ENCODE measurements at regions not wholly inside any gene's neighbourhood (a gene's known extent, or its start where the extent isn't known, plus 50 kb on each side); places are given as distances from the start of the nearest gene placed in this dataset.
"Not testable (repeated sequence)": the region's sequence is repeated elsewhere in the genome, so short reads cannot be mapped to it uniquely, and the experiment has no call there.

DNA sequence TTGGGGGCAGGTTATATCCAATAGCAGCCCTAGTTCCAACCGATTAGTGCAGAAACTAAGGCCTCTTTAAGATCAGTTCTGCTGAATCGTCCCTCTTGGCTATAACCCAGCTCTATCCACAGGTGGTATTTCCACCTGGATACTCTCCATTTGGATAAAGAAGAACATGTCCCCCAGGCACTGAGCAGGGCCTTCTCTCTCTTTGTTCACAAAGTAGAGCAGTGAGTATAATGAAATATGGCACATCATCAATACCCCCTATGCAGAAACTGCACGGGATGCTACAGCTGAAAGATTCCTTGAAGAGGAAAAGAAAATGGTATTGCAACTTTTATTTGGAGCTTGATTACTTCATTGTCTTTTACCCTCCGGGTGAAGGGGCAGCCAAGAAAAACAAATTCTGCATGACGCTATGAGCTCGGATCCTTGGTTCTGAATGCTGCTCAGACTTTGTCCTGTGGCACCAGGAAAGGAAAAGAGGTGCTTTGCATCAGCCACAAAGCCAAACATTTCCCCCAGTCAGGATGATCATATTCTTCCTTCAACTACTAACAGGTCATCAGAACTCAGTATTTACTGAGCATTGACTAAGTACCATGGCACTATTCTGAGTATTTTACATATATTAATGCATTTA is 399.7 kb downstream of the NPIPA8 start:
- DNase-seq, result no peak

DNA sequence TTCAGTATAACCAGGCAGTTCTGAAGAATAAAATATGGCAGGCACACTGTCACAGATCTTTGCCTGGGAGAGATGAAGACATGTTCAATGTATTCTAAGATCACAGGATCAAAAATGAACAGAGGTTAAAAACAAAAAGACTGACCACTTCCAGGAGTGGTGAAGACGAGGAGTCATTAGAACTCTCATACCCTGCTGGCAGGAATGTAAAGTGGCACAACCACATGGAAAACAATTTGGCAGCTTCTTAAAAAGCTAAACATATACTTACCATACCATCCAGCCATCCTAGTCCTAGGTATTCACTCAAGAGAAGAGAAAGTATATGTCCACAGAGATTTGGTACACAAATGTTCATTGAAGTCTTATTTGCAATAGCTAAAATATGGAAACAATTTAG is 406.3 kb downstream of the NPIPA8 start:
- no peak for DNase-seq

DNA sequence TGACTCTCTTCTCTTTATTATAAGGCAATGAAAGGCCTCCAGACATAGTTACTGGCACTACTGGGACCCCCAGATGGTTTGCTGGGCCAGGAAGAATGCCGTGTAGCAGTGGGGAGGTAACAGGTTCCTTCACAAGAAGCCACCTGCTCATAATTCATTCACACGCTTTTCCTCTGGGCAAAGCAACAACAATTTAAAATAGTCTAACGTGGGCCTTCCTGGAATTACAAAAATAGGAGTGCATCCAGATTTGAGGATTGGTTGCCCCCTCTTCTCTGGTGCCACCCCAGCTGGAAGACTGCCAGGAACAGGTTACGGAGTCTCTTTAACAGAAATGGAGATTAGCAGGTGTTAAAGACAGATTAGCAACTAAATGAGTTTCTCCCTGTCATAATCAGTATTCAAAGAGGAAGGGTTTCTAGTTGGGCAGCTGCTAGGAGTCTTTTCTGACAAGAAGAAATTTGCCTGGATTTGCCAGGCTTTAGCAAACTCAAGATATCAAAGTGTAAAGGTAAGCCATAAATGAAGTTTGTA is 409.6 kb downstream of the NPIPA8 start:
- DNase-seq, result no peak

DNA sequence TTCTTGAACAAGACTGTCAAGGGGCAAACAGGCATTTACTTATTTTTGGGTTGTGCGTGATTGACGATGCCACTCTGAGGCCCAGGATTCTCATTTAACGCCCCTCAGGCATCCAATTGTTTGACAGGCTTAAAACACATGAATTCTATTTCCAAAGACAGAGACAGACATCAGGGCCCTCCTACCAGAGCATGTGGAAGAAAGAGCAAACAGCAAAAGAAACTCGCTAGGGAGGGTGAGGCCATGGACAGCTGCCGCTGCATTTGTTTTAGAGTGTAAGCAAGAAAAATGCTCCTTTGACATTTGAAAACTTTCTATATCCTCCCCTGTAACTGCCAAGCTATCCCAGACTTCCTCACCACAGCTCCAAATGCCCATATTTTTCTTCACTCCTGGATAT is 410.1 kb downstream of the NPIPA8 start:
- DNase-seq, result no peak

DNA sequence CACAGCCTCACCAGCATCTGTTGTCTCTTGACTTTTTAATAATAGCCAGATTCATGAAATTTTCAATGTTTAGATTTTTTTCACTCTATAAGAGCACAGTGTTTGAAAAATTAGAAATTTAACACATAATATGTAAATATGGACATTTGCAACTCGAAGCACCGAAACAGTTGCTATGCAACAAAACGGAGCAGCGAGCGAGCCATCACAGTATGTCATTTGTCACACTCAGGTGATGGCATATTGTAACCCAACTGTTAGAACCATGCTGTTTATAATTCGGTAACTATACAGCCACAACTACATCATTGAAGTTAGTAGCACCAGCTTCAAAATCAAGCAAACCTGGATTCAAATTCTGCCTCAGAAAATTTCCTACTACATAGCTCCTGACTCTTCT is 410.8 kb downstream of the NPIPA8 start:
- no peak for DNase-seq

DNA sequence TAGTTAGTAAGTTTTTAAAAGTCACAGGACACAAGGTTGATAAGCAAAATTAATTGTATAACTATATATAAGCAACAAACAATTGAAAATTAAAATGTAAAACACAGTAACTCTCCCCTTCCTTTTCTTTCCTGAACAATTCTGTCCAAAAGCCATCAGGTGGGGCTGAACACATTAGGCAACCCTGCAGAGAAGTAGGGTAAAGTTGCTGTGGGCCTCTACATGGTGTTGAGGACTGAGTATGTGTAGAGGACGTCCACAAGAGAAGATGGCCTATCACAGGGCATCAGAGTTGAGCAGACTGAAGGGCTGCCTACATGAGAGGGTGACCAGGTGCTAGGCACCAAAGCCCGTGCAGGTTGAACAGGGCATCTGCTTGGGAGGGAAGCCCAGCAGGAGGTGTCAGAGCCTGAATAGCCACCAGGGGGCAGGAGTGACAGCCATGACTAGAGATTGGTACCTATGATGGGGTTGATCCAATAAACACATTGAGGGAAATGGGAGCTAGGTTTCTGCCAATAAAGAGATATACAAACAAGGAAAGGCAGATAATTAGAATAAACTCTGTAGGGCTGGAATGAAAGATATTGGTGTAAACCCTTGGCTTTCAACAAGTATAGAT is 415.1 kb downstream of the NPIPA8 start:
- DNase-seq, result peak; percentile 14

DNA sequence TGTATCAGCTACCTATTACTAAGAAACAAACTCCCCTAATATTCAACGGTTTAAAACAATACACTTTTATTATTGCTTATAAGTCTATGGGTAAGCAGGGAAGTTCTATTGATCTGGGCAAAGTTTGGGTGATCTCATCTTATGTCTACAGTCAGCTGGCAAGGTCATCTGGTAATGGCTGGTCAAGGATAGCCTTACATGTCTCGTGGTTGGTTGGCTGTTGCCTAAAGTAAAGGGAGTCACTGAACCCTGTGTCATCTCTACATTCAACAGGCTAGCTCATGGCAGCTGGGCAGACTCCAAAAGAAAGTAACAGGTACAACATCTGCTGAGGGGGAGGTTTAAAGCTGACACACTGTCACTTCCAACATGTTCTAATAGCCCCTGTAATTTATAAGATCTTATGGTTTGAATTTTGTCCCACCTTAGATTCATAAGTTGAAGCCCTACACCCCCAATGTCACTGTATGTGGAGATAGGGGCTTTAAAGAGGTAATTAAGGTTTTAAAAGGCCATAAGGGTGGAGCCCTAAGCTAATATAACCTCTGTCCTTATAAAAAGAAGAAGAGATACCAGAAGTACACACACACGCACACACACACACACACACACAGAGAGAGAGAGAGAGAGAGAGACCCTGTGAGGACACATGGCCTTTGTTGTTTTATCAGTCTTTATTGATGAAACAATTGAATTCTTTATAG is 419.1 kb downstream of the NPIPA8 start:
- DNase-seq, result no peak

DNA sequence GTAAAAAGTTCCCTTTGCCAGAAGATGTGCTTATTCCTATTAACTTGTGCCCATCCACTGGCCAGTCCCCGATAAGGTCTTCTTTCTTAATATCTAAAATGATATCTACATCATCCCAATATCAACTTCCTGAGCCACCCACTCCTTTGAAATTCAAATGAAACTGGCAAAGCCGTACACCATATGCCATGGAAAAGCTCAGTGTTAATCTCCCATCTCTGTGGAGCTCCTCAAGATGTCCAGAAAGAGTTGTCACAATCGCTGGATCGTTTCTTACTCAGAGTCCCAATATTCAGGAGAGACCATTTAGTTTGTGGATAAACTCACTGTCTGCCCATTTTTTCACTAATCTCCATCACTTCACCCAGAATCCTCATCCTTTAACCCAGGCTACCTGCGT is 420.7 kb downstream of the NPIPA8 start:
- DNase-seq, result no peak

DNA sequence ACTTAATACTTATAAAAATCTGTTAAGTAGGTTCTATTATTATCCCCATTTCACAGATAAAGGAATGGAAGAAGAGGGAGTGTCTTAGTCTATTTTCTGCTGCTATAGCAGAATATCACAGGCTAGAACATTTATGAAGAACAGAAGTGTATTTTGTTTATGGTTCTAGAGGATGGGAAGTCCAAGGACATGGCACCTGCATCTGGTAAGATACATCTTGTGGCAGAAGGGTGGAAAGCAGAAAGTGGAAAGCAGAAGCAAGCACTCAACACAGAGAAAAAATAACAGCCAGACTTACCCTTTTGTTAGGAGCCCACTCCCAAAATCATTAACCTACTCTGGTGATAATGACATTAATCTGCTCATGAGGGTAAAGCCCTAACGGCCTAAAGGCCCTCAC is 422.4 kb downstream of the NPIPA8 start:
- DNase-seq, result no peak

DNA sequence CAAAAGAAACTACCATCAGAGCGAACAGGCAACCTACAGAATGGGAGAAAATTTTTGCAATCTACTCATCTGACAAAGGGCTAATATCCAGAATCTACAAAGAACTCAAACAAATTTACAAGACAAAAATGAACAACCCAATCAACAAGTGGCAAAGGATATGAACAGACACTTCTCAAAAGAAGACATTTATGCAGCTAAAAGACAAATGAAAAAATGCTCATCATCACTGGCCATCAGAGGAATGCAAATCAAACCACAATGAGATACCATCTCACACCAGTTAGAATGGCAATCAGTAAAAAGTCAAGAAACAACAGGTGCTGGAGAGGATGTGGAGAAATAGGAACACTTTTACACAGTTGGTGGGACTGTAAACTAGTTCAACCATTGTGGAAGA is 425.0 kb downstream of the NPIPA8 start:
- DNase-seq, result not testable (repeated sequence)

DNA sequence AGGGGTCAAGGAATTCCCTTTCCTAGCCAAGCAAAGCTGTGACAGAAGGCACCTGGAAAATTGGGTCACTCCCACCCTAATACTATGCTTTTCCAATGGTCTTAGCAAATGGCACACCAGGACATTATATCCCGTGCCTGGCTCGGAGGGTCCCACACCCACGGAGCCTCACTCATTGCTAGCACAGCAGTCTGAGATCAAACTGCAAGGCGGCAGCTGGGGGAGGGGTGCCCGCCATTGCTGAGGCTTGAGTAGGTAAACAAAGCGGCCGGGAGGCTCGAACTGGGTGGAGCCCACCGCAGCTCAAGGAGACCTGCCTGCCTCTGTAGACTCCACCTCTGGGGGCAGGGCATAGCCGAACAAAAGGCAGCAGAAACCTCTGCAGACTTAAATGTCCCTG is 429.9 kb downstream of the NPIPA8 start:
- DNase-seq, result not testable (repeated sequence)

DNA sequence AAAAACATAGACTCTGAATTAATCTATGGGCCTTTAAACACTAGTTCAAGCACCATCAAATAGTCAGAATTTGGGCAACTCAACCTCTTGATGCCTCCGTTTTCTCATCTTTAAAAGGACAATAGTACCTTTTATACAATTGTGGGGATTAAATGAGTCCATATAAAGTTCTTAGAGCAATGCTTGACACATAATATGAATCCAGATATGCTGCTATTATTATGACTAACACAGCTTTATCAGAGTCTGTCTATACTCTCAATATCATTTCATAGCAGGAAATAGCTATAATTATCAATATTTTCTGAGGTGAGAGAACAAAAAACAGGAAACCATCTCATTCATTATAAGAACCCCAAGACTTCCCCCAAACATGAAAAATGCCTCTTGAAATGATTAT is 430.5 kb upstream of the XYLT1 start:
- DNase-seq, result no peak

DNA sequence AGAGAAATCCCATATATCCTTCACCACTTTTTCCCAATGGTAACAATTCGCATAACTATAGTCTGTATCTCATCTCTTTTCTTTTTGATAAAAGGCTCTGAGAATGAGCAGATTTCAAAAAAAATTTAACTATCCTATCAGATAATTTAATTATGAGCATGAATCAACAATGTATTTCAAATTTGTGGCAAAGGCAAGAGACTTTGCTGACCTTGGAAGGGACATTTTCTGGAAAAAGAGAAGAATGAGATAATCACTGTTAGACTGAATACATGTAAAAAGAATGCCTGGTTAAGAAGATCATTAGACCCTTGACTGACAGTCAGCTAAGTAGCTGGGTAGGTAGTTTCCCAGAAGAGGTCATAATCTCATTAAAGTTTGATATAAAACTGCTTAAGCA is 428.4 kb upstream of the XYLT1 start:
- no peak for DNase-seq

DNA sequence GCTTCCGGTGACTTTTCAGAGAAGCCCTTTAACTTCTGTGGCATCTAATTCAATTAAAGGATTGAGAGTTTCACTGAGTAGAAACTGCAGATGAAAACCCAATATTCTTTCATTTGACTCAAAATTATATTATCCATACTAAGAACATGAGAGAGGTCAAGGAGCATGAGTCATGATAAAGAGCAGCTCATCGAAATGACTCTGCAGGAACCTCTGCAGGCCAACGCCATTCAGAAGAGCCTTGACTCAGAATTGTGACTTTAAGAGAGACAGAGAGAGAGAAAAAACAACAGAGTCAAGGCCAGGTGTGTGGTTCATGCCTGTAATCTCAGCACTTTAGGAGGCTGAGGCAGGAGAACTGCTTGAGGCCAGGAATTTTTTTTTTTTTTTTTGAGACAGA is 417.2 kb upstream of the XYLT1 start:
- no peak for DNase-seq

DNA sequence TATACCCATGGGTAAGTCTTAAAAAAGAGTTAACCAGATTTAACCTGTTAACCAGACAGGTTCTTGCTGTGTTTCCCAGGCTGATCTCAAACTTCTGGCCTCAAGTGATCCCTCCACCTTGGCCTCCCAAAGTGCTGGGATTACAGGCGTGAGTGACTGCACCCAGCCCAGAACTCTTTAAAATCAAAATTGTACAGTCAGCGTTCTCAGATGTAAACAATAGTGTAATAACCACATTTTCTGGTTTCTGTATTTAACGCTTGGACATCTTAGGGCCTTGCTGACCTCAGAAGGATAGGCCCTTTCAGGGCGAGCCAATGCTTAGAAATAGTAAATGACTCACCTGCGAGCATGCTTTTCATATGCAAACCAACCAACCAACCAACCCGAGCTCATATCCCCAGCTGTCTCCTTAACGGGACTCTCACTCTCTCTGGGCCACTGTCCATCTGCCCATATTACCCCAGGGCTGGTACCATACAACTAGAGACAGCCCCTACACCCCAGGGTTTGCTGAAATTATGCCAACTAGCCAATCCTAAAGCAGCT is 415.0 kb upstream of the XYLT1 start:
- no peak for DNase-seq

DNA sequence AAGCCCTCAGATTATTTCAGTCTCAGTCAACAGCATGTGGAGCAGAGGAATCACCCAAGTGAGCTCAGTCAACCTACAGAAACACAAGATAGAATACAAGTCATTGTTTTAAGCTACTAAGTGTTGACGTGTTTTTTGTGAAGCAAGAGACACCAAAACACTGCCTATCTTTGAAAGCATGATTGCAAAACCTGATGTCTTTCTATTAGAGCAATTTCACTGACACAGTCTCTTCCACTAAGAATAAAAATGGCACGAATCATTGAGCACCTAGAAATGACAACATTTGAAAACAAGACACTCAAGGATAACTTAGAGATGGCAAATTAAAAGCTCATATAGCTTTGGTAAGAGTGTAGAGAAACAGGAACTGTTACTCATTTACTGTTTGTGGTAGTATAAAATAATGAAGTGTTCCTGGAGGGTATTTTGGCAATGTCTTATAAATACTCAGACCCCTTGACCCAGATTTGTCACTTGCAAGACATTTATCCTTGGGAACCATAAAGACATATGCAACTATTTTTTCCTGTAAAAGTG is 407.1 kb upstream of the XYLT1 start:
- no peak for DNase-seq

DNA sequence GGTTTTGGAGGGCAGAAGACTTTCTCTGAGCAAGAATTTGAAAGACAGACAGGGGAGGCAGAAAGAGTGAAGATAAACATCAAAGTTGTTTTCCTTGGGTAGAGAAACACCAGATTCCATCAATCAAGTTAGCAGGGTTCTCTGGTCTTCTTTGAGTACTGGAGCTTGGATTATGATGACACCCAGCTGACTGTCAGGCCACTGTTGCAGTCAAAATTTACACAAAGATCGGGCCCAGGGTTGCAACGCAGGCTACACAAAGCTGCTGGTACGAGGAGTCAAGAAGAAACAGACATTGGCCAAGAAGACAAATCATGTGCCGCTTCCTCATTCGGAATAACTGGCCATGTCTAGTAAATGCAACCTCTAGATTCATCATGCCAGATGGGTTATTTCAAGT is 396.2 kb upstream of the XYLT1 start:
- DNase-seq, result no peak

DNA sequence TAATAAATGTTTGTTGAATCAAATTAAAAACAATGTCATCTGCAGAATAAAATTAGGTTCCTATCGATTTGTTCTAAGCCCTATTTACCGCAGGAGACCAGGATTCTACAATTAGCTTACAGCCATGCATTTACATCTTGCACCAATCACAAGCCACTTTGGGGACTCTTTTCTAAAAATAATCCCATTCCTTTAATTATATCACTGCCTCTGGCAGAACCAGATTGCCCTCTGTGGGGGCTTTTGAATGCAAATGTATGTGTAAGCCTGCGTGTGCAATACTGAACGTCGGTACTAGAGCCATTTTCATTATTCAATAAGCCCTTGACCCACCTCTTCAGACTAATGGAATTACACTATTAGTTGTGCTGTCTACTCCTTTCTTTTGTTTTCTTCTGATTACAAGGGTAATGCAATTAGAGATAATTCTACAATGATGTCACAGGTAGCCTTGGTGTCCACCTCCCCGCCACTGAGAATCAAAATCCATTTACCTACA is 391.3 kb upstream of the XYLT1 start:
- DNase-seq, result no peak

DNA sequence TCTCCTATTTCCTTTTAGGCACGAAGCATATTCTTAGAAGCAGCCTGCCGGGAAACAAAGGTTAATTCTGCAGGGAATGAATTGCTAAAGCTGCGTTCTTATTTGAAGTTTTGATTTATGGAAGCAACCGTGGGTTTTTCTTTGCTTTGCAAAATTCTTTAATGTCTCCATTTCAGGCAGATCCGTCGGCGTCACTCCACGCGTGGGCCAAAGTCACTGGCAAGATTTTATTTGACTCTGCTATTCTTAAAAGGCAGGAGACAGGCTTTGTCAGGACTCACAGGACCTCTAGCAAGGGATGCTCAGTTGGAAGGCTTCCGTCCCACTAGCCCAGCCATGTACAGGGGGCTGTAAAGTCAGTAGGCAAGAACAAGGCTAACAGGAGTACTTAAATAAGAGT is 387.3 kb upstream of the XYLT1 start:
- no peak for DNase-seq

DNA sequence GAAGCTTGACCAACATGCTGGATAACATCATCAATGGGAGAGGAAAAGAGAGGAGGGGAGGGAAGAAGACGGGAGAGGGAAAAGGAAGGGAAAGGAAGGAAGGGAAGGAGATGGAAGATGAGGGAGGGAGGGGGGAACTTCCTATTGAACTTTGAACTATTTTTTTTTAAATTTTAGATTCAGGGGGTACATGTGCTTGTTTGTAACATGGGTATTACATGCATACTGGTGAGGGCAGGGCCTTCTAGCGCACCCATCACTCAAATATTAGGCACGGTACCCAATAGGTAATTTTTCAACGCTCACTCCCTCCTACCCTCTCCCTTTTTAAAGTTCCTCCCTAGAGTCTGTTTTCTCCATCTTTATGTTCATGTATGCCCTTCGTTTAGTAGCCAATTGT is 383.2 kb upstream of the XYLT1 start:
- DNase-seq, result no peak

DNA sequence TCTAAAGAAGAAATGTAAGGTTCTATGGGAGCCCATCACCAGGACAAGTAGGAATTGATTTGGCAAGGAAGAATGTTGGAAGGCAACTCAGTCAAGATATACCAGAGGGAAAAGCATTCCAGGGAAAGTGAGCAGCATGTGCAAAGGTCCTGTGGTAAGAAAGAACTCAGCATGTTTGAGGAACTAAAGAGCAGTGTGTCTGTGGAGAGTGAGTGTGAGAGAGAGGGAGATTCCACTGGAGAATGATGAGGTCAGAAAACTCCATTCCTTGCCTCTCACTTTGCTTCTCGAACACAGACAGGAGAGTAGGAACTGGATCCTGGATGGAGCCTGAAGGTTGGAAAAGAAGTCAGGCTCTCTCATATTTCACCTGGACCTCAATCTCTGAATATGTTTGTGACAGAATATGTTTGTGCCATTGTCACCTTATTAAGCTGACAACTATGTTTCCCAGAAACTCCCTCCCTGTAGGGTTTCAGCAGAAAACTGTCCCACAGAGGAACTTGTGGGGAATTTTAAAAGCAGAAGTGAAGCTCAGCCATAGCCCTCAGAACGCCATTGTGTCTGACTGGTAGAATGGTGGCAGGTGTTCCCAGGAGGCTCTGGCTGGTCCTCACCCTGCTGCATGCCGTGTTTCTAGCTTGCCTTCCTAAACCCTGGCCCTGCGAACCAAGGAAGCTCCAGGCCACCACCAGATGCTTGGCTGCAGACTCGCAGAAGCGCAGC is 382.4 kb upstream of the XYLT1 start:
- DNase-seq, result no peak

DNA sequence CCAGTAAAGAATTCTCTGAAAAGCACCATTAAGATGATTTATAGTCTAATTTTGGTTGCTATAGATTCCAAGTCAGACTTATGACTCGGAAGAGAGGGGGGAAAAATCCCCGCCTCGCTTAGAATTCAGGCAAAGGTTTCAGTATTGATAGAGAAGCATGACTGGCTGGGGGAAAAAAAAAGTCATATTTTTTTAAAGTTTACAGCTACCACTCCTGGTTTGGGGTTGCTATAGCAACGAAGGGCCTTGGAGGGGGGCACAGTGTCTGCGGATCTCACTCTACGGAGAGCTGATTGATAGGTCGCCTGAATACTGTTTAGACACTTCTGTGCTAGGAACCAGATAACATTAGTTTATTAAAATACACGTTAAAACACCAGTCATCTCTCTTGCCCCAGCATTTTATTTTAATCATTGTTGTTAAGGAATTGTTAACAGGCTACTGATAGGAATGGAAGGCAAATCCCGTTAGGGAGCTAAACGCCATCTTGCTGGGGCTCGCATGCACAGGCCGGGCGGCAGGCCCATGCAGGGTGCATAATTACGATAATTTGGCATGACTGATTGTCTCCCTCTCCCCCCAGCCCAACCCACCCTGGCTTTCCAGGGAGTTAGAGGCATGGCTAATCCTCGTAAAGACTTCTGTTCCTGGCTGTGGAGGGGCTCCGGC is 380.0 kb upstream of the XYLT1 start:
- no peak for DNase-seq

Data from effector CD4-positive, alpha-beta T cell (primary cell).